ENCODE measurements at regions not wholly inside any gene's neighbourhood (a gene's known extent, or its start where the extent isn't known, plus 50 kb on each side); places are given as distances from the start of the nearest gene placed in this dataset.

GRCh38 chr4:179001918-179002317 is 1559.7 kb upstream of the AGA start:
- intact Hi-C loops (cut with DNase I) = no loop called here
- Histone ChIP-seq H3K27ac (no peak overlapping the region), H3K9me3 (no peaks in the 10 kb centered on the region), H3K27me3 (no peaks in the 10 kb centered on the region), H3K4me3 (no peak overlapping the region), H3K4me1 (no peaks in the 10 kb centered on the region), H3K36me3 (no peaks in the 10 kb centered on the region)
- no peak for TF ChIP-seq CTCF (IDR thresholded peaks at IDR 0.05)
- DNase-seq (no peak), ATAC-seq (no peak)

- no peaks in the 10 kb centered on the region for H3K27me3 ChIP-seq
- TF ChIP-seq CTCF (IDR thresholded peaks at IDR 0.05) = no peak
- no peak for ATAC-seq
Observed at GRCh38 chr4:179007755-179008154, 1565.5 kb upstream of the AGA start.

GRCh38 chr4:179017581-179017980 is 1575.3 kb upstream of the AGA start:
- H3K9me3 ChIP-seq = no peaks in the 10 kb centered on the region
- no peak for TF ChIP-seq CTCF (IDR thresholded peaks at IDR 0.05)
- intact Hi-C loops (cut with DNase I) = no loop called here
- no peak overlapping the region for H3K4me3 ChIP-seq
- DNase-seq = no peak
- H3K27me3 ChIP-seq = no peaks in the 10 kb centered on the region
- H3K27ac ChIP-seq = no peak overlapping the region
- H3K36me3 ChIP-seq = no peaks in the 10 kb centered on the region
- ATAC-seq = no peak
- no peaks in the 10 kb centered on the region for H3K4me1 ChIP-seq

More at GRCh38 chr4:179007755-179008154, 1565.5 kb upstream of the AGA start:
- Histone ChIP-seq H3K9me3 (no peaks in the 10 kb centered on the region), H3K4me3 (no peak overlapping the region), H3K4me1 (no peaks in the 10 kb centered on the region), H3K27ac (no peak overlapping the region), H3K36me3 (no peaks in the 10 kb centered on the region)
- intact Hi-C loops (cut with DNase I) = no loop called here
- no peak for DNase-seq

GRCh38 chr4:179027569-179027968 is 1585.3 kb upstream of the AGA start:
- H3K4me3 ChIP-seq = no peak overlapping the region
- no peak overlapping the region for H3K27ac ChIP-seq
- DNase-seq (no peak), ATAC-seq (no peak)
- no peaks in the 10 kb centered on the region for H3K27me3 ChIP-seq
- H3K9me3 ChIP-seq = no peaks in the 10 kb centered on the region
- H3K4me1 ChIP-seq = no peaks in the 10 kb centered on the region
- intact Hi-C loops (cut with DNase I) = no loop called here
- no peaks in the 10 kb centered on the region for H3K36me3 ChIP-seq
- no peak for TF ChIP-seq CTCF (IDR thresholded peaks at IDR 0.05)

GRCh38 chr4:179028321-179028720 is 1586.1 kb upstream of the AGA start:
- Histone ChIP-seq H3K27me3 (no peaks in the 10 kb centered on the region), H3K9me3 (no peaks in the 10 kb centered on the region), H3K4me3 (no peak overlapping the region), H3K4me1 (no peaks in the 10 kb centered on the region), H3K27ac (no peak overlapping the region), H3K36me3 (no peaks in the 10 kb centered on the region)
- DNase-seq (no peak), ATAC-seq (no peak)
- intact Hi-C loops (cut with DNase I) = no loop called here
- no peak for TF ChIP-seq CTCF (IDR thresholded peaks at IDR 0.05)

GRCh38 chr4:179029683-179030082 is 1587.4 kb upstream of the AGA start:
- Histone ChIP-seq H3K9me3 (no peaks in the 10 kb centered on the region), H3K4me1 (no peaks in the 10 kb centered on the region), H3K27ac (no peak overlapping the region), H3K4me3 (no peak overlapping the region), H3K27me3 (no peaks in the 10 kb centered on the region), H3K36me3 (no peaks in the 10 kb centered on the region)
- intact Hi-C loops (cut with DNase I) = no loop called here
- no peak for TF ChIP-seq CTCF (IDR thresholded peaks at IDR 0.05)
- DNase-seq = no peak
- ATAC-seq = no peak
